Caco-2 (cell line): ENCODE measurements at regions not wholly inside any gene's neighbourhood (a gene's known extent, or its start where the extent isn't known, plus 50 kb on each side); places are given as distances from the start of the nearest gene placed in this dataset.

ENCODE experiments used
- BruUV-seq: library from RNA; stranded (reverse); fragments of 400-500 nt; replicated peaks from 2 replicates; lab custom pipeline; 2021; lab: Mats Ljungman, UMichigan
- CTCF ChIA-PET: fragments of 300-600 bp; sonication (Branson Sonifier 250); formaldehyde crosslinking; loops from one replicate; lab custom pipeline; 2022; ENCODE audit warnings: antibody characterized with exemption; lab: Charles Lee
- POLR2A ChIA-PET: fragments of 300-600 bp; sonication (Branson Sonifier 250); formaldehyde crosslinking; loops from one replicate; lab custom pipeline; 2022; ENCODE audit warnings: antibody characterized with exemption; lab: Charles Lee
- DNase-seq, 2 experiments: peaks; one replicate each; pipeline versions ENCODE4 v3.0.0 to v3.0.0-alpha.2; 2020 to 2022
- H3K27me3 ChIP-seq: replicated peaks from 2 replicates; pipeline ENCODE4 v1.6.0; 2011; ENCODE audit warnings: low read length; ENCODE audit not compliant: control insufficient read depth, insufficient read depth
- H3K36me3 ChIP-seq: 2 replicates; pipeline ENCODE4 v1.5.1; 2011; ENCODE audit warnings: low read length; ENCODE audit not compliant: control insufficient read depth, insufficient read depth
- H3K4me1 ChIP-seq: fragments of 250-450 bp; sonication (Bioruptor Pico); 2 replicates; pipeline ENCODE4 v1.5.1; 2020; ENCODE audit warnings: mild to moderate bottlenecking
- H3K4me3 ChIP-seq: 2 replicates; pipeline ENCODE4 v1.5.1; 2011; ENCODE audit warnings: low read depth, mild to moderate bottlenecking, control low read depth, low read length
- H3K9me3 ChIP-seq: fragments of 250-450 bp; sonication (Bioruptor Pico); 2 replicates; pipeline ENCODE4 v1.5.1; 2020; ENCODE audit warnings: mild to moderate bottlenecking, moderate library complexity
- H3K27ac Mint-ChIP-seq: one replicate; pipeline ENCODE4 v1.8.0; 2022; ENCODE audit warnings: mixed read lengths; ENCODE audit not compliant: unreplicated experiment
- H3K27me3 Mint-ChIP-seq: one replicate; pipeline ENCODE4 v1.8.0; 2022; ENCODE audit warnings: mixed read lengths; ENCODE audit not compliant: insufficient read depth, unreplicated experiment
- H3K36me3 Mint-ChIP-seq: one replicate; pipeline ENCODE4 v1.8.0; 2022; ENCODE audit warnings: mild to moderate bottlenecking, mixed read lengths; ENCODE audit not compliant: insufficient read depth, unreplicated experiment
- H3K4me1 Mint-ChIP-seq: one replicate; pipeline ENCODE4 v1.8.0; 2022; ENCODE audit warnings: low read depth, mixed read lengths; ENCODE audit not compliant: unreplicated experiment
- H3K4me3 Mint-ChIP-seq: one replicate; pipeline ENCODE4 v1.8.0; 2022; ENCODE audit warnings: mild to moderate bottlenecking, moderate library complexity, mixed read lengths; ENCODE audit not compliant: unreplicated experiment
- H3K9me3 Mint-ChIP-seq: one replicate; pipeline ENCODE4 v1.8.0; 2022; ENCODE audit warnings: mixed read lengths; ENCODE audit not compliant: unreplicated experiment
- intact Hi-C: fragments of 100-400 bp; cut with micrococcal nuclease; formaldehyde crosslinking; loops from one replicate; pipeline ENCODE4 v1.10.0; 2022; ENCODE audit not compliant: unreplicated experiment
- TF ChIP-seq, protein P1 (sequence below), 2 experiments: fragments of 200-600 bp in 1 of 2; IDR thresholded peaks; 1 replicate in 1 of 2; 2 replicates in 1 of 2; pipeline versions ENCODE4 v1.5.1 to v1.8.0; 2011 to 2022; ENCODE audit warnings: antibody characterized with exemption in 1 of 2, control low read depth in 1 of 2, inconsistent platforms in 1 of 2, low read depth in 1 of 2, low read length in 1 of 2, mild to moderate bottlenecking in 1 of 2, moderate library complexity in 1 of 2; ENCODE audit not compliant: insufficient read depth in 1 of 2, severe bottlenecking in 1 of 2, unreplicated experiment in 1 of 2

GRCh38 chr15:70547846-70548487, 215.4 kb downstream of the UACA start:
- H3K4me1 Mint-ChIP-seq = peaks cover 8% of the 10 kb centered on the region
- H3K4me1 ChIP-seq = no peaks in the 10 kb centered on the region
- POLR2A ChIA-PET = no interaction called here
- no peaks in the 10 kb centered on the region for H3K9me3 ChIP-seq
- TF ChIP-seq, protein P1, sequence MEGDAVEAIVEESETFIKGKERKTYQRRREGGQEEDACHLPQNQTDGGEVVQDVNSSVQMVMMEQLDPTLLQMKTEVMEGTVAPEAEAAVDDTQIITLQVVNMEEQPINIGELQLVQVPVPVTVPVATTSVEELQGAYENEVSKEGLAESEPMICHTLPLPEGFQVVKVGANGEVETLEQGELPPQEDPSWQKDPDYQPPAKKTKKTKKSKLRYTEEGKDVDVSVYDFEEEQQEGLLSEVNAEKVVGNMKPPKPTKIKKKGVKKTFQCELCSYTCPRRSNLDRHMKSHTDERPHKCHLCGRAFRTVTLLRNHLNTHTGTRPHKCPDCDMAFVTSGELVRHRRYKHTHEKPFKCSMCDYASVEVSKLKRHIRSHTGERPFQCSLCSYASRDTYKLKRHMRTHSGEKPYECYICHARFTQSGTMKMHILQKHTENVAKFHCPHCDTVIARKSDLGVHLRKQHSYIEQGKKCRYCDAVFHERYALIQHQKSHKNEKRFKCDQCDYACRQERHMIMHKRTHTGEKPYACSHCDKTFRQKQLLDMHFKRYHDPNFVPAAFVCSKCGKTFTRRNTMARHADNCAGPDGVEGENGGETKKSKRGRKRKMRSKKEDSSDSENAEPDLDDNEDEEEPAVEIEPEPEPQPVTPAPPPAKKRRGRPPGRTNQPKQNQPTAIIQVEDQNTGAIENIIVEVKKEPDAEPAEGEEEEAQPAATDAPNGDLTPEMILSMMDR (IDR thresholded peaks at IDR 0.05; ENCODE audit: insufficient read depth in 1 of 2, low read depth in 1 of 2, low read length in 1 of 2, severe bottlenecking in 1 of 2, unreplicated experiment in 1 of 2) = no peak
- CTCF ChIA-PET = no interaction called here
- intact Hi-C loops = no loop called here
- no peak overlapping the region for H3K27ac Mint-ChIP-seq
- H3K27me3 Mint-ChIP-seq = no peaks in the 10 kb centered on the region
- H3K4me3 Mint-ChIP-seq = no peak overlapping the region
- BruUV-seq = no TSS peak
- H3K9me3 Mint-ChIP-seq = no peaks in the 10 kb centered on the region
- H3K36me3 Mint-ChIP-seq = no peaks in the 10 kb centered on the region
- no peaks in the 10 kb centered on the region for H3K27me3 ChIP-seq
- DNase-seq = no peak
- H3K36me3 ChIP-seq = no peaks in the 10 kb centered on the region
- H3K4me3 ChIP-seq = no peak overlapping the region

DNA sequence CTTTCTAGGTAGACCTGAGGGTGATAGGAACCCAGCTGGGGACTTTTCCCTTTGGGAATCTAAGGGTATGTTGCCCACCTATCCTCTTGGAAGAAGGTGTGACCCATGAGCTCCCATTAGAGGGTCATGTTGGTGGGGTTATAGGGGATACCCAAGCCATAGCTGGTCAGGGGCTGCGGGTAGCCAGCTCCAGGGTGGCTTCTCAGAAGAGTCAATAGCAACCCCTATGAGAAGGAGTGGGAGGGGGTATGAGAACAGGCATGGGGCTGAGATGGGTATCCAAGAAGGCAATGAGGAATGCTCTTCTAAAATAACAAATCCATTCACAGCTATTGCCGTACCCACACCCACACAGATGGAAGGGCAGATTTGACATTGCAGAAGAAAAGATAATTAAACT, 217.8 kb downstream of the UACA start:
- H3K27ac Mint-ChIP-seq = no peak overlapping the region
- BruUV-seq = no TSS peak

GRCh38 chr15:70541511-70541910, 221.8 kb downstream of the UACA start:
- no peak for DNase-seq
- no TSS peak for BruUV-seq
- Mint-ChIP-seq H3K4me3 (no peak overlapping the region), H3K27me3 (no peaks in the 10 kb centered on the region), H3K4me1 (peaks cover 28% of the 10 kb centered on the region), H3K9me3 (no peaks in the 10 kb centered on the region), H3K27ac (no peak overlapping the region), H3K36me3 (no peaks in the 10 kb centered on the region)
- Histone ChIP-seq H3K36me3 (no peaks in the 10 kb centered on the region), H3K27me3 (no peaks in the 10 kb centered on the region), H3K4me3 (no peak overlapping the region), H3K9me3 (no peaks in the 10 kb centered on the region), H3K4me1 (peaks cover 10% of the 10 kb centered on the region)
- ChIA-PET POLR2A (no interaction called here), CTCF (no interaction called here)
- TF ChIP-seq, protein P1 (IDR thresholded peaks at IDR 0.05; ENCODE audit: insufficient read depth in 1 of 2, low read depth in 1 of 2, low read length in 1 of 2, severe bottlenecking in 1 of 2, unreplicated experiment in 1 of 2) = no peak
- intact Hi-C loops = no loop called here

More for the DNA sequence above, 217.8 kb downstream of the UACA start:
- no peaks in the 10 kb centered on the region for H3K27me3 Mint-ChIP-seq
- intact Hi-C loops = no loop called here
- DNase-seq = no peak
- H3K4me3 ChIP-seq = no peak overlapping the region
- ChIA-PET POLR2A (no interaction called here), CTCF (no interaction called here)
- no peaks in the 10 kb centered on the region for H3K4me1 ChIP-seq
- peaks cover 17% of the 10 kb centered on the region for H3K4me1 Mint-ChIP-seq
- no peaks in the 10 kb centered on the region for H3K36me3 Mint-ChIP-seq
- no peaks in the 10 kb centered on the region for H3K9me3 Mint-ChIP-seq
- H3K27me3 ChIP-seq = no peaks in the 10 kb centered on the region
- no peaks in the 10 kb centered on the region for H3K9me3 ChIP-seq
- no peaks in the 10 kb centered on the region for H3K36me3 ChIP-seq
- no peak overlapping the region for H3K4me3 Mint-ChIP-seq
- TF ChIP-seq, protein P1 (IDR thresholded peaks at IDR 0.05; ENCODE audit: insufficient read depth in 1 of 2, low read depth in 1 of 2, low read length in 1 of 2, severe bottlenecking in 1 of 2, unreplicated experiment in 1 of 2) = no peak
